ENCODE measurements at regions not wholly inside any gene's neighbourhood (a gene's known extent, or its start where the extent isn't known, plus 50 kb on each side); places are given as distances from the start of the nearest gene placed in this dataset.
"Not testable (repeated sequence)": the region's sequence is repeated elsewhere in the genome, so short reads cannot be mapped to it uniquely, and the experiment has no call there.

DNA sequence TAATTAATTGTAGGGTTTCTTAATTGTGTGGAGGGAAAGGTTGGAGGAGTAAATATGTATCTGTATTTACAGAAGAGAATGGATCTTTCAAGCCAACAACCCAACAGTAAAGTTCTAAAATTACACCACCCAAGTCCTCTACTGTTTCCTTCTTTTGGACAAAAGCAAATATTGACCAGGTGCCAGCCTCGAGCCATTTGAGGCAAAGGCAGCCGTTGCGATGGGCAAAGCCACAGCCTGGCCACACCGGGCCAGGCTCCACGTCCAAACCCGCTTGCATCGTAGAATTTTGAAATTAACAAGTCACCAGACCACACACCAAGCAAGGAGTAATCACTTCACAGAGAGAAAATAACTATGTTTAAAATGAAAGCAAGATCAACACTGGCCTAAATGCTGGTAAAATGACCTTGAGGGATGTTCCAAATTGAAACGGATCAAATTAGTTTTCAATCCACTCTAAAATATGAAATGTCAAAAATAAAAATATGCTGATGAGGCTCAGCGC is 331.0 kb downstream of the BCL2L11 start:
- FAIRE-seq; H3K9me3 ChIP-seq (replicated peaks; ENCODE audit: control insufficient read depth, insufficient read depth, low read length); CTCF ChIA-PET: not testable (repeated sequence)

DNA sequence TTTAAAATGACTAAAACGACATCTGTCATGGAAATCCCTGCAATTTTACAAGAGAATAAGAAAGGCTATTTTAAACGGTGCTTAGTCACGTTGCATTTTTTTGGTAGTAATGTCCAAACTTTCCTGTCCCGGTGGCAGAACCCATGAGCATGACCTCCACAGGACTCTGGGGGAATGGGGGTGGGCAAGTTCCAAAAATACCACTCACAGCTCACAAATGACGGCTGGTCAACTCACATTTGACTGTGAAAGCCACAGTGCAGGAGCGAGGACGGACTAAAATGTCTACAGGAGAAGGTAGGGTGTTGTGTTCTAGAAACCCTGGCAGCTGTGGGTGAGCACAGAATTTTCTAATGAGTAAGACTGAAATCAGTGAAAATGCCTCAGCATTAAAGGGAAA is 331.5 kb downstream of the BCL2L11 start:
- peaks cover 37% of the 10 kb centered on the region for H3K79me2 ChIP-seq (ENCODE audit: control insufficient read depth, insufficient read depth, low read length)
- H3K9me1 ChIP-seq (replicated peaks; ENCODE audit: control insufficient read depth, extremely low read depth, insufficient read depth, low read length); H3K36me3 ChIP-seq (ENCODE audit: control insufficient read depth in 2 of 2, extremely low read depth in 1 of 2, insufficient read depth in 2 of 2, low read length in 2 of 2); DNase-seq (ENCODE audit: low read depth, low spot score); H3K4me3 ChIP-seq (replicated peaks in 1 of 3; ENCODE audit: insufficient read depth in 1 of 3, low read depth in 1 of 3, low read length in 3 of 3); H4K20me1 ChIP-seq (replicated peaks; ENCODE audit: control insufficient read depth, extremely low read depth, insufficient read depth, low read length); POLR2A ChIA-PET; H3K4me2 ChIP-seq (ENCODE audit: insufficient read depth, low read length); dilution Hi-C loops (cut with MboI; ENCODE audit: extremely low pct_ligation_motif_present, low sequenced_read_pairs); H3K9ac ChIP-seq (replicated peaks; ENCODE audit: extremely low read depth, insufficient read depth, low read length); CTCF ChIA-PET; H3K27me3 ChIP-seq (ENCODE audit: control insufficient read depth in 2 of 2, insufficient read depth in 2 of 2, low read length in 2 of 2); H2AFZ ChIP-seq (ENCODE audit: low read depth, low read length); BruUV-seq (replicated peaks); intact Hi-C loops (cut with micrococcal nuclease); H3K27ac ChIP-seq (ENCODE audit: insufficient read depth, low read depth, low read length); FAIRE-seq; H3K9me3 ChIP-seq (replicated peaks; ENCODE audit: control insufficient read depth, insufficient read depth, low read length); H3K4me1 ChIP-seq (ENCODE audit: control insufficient read depth, extremely low read depth, insufficient read depth, low read length): not testable (repeated sequence)

More for the DNA sequence above, 331.0 kb downstream of the BCL2L11 start:
- BruUV-seq (replicated peaks); H3K4me1 ChIP-seq (ENCODE audit: control insufficient read depth, extremely low read depth, insufficient read depth, low read length); H3K4me3 ChIP-seq (replicated peaks in 1 of 3; ENCODE audit: insufficient read depth in 1 of 3, low read depth in 1 of 3, low read length in 3 of 3); H3K27ac ChIP-seq (ENCODE audit: insufficient read depth, low read depth, low read length); POLR2A ChIA-PET; H3K27me3 ChIP-seq (ENCODE audit: control insufficient read depth in 2 of 2, insufficient read depth in 2 of 2, low read length in 2 of 2); intact Hi-C loops (cut with micrococcal nuclease); H3K9ac ChIP-seq (replicated peaks; ENCODE audit: extremely low read depth, insufficient read depth, low read length); H3K9me1 ChIP-seq (replicated peaks; ENCODE audit: control insufficient read depth, extremely low read depth, insufficient read depth, low read length); dilution Hi-C loops (cut with MboI; ENCODE audit: extremely low pct_ligation_motif_present, low sequenced_read_pairs); H4K20me1 ChIP-seq (replicated peaks; ENCODE audit: control insufficient read depth, extremely low read depth, insufficient read depth, low read length); H2AFZ ChIP-seq (ENCODE audit: low read depth, low read length); H3K36me3 ChIP-seq (ENCODE audit: control insufficient read depth in 2 of 2, extremely low read depth in 1 of 2, insufficient read depth in 2 of 2, low read length in 2 of 2); H3K4me2 ChIP-seq (ENCODE audit: insufficient read depth, low read length); DNase-seq (ENCODE audit: low read depth, low spot score): not testable (repeated sequence)
- peaks cover 36% of the 10 kb centered on the region for H3K79me2 ChIP-seq (ENCODE audit: control insufficient read depth, insufficient read depth, low read length)

DNA sequence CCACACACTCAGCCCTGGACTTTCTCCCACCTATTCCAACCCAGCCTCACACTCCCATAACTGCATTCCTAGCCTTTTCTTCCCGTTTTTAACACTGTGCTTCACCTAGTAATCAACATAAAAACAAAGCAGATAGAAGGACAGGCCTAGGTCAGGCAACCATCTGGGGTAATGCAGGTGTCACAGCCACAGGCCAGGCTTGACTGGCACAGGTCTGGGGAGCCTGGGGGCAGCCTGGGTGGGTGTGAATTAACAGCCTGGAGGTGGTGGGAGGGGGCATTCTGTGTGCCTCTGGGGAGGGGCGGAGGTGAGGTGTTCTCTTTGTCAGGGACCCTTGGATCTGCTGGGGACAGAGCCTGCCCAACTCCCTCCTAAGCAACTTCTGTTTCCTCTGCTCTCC is 332.6 kb downstream of the BCL2L11 start:
- H3K9ac ChIP-seq (replicated peaks; ENCODE audit: extremely low read depth, insufficient read depth, low read length); H3K4me1 ChIP-seq (ENCODE audit: control insufficient read depth, extremely low read depth, insufficient read depth, low read length); POLR2A ChIA-PET; H3K36me3 ChIP-seq (ENCODE audit: control insufficient read depth in 2 of 2, extremely low read depth in 1 of 2, insufficient read depth in 2 of 2, low read length in 2 of 2); H3K27ac ChIP-seq (ENCODE audit: insufficient read depth, low read depth, low read length); dilution Hi-C loops (cut with MboI; ENCODE audit: extremely low pct_ligation_motif_present, low sequenced_read_pairs); intact Hi-C loops (cut with micrococcal nuclease); H3K9me1 ChIP-seq (replicated peaks; ENCODE audit: control insufficient read depth, extremely low read depth, insufficient read depth, low read length); DNase-seq (ENCODE audit: low read depth, low spot score); H4K20me1 ChIP-seq (replicated peaks; ENCODE audit: control insufficient read depth, extremely low read depth, insufficient read depth, low read length); H3K4me3 ChIP-seq (replicated peaks in 1 of 3; ENCODE audit: insufficient read depth in 1 of 3, low read depth in 1 of 3, low read length in 3 of 3); H3K27me3 ChIP-seq (ENCODE audit: control insufficient read depth in 2 of 2, insufficient read depth in 2 of 2, low read length in 2 of 2); H3K9me3 ChIP-seq (replicated peaks; ENCODE audit: control insufficient read depth, insufficient read depth, low read length); BruUV-seq (replicated peaks); FAIRE-seq; H3K4me2 ChIP-seq (ENCODE audit: insufficient read depth, low read length); H2AFZ ChIP-seq (ENCODE audit: low read depth, low read length): not testable (repeated sequence)
- CTCF ChIA-PET = interaction anchor here (0.6 kb wide), 1 partner anchor 1049 kb away, joined by 3 read pairs; no protein-coding TSS in a partner anchor
- H3K79me2 ChIP-seq (ENCODE audit: control insufficient read depth, insufficient read depth, low read length) = peaks cover 42% of the 10 kb centered on the region

GRCh38 chr2:111453816-111454215 is 333.1 kb downstream of the BCL2L11 start:
- dilution Hi-C loops (cut with MboI; ENCODE audit: extremely low pct_ligation_motif_present, low sequenced_read_pairs); H3K9ac ChIP-seq (replicated peaks; ENCODE audit: extremely low read depth, insufficient read depth, low read length); H2AFZ ChIP-seq (ENCODE audit: low read depth, low read length); H3K9me3 ChIP-seq (replicated peaks; ENCODE audit: control insufficient read depth, insufficient read depth, low read length); H3K27me3 ChIP-seq (ENCODE audit: control insufficient read depth in 2 of 2, insufficient read depth in 2 of 2, low read length in 2 of 2); CTCF ChIA-PET; H3K27ac ChIP-seq (ENCODE audit: insufficient read depth, low read depth, low read length); H4K20me1 ChIP-seq (replicated peaks; ENCODE audit: control insufficient read depth, extremely low read depth, insufficient read depth, low read length); H3K4me3 ChIP-seq (replicated peaks in 1 of 3; ENCODE audit: insufficient read depth in 1 of 3, low read depth in 1 of 3, low read length in 3 of 3); H3K36me3 ChIP-seq (ENCODE audit: control insufficient read depth in 2 of 2, extremely low read depth in 1 of 2, insufficient read depth in 2 of 2, low read length in 2 of 2); H3K4me2 ChIP-seq (ENCODE audit: insufficient read depth, low read length); FAIRE-seq; H3K4me1 ChIP-seq (ENCODE audit: control insufficient read depth, extremely low read depth, insufficient read depth, low read length); H3K9me1 ChIP-seq (replicated peaks; ENCODE audit: control insufficient read depth, extremely low read depth, insufficient read depth, low read length); BruUV-seq (replicated peaks); POLR2A ChIA-PET; DNase-seq (ENCODE audit: low read depth, low spot score); intact Hi-C loops (cut with micrococcal nuclease): not testable (repeated sequence)
- H3K79me2 ChIP-seq (ENCODE audit: control insufficient read depth, insufficient read depth, low read length) = peaks cover 46% of the 10 kb centered on the region
